Tibial nerve (tissue), 4 donors: ENCODE measurements at regions not wholly inside any gene's neighbourhood (a gene's known extent, or its start where the extent isn't known, plus 50 kb on each side); places are given as distances from the start of the nearest gene placed in this dataset.

Experiments used
- DNase-seq, 2 donors: peaks; one replicate each; pipeline ENCODE4 v3.0.0-alpha.2; 2019; ENCODE audit warnings: low spot score in 2 of 2
- H3K27ac ChIP-seq, 4 donors: fragments of 200-600 bp; sonication (generic) in 3 of 4; one replicate each; pipeline ENCODE4 v1.5.1; 2017 to 2019; ENCODE audit warnings: mild to moderate bottlenecking in 1 of 4
- H3K27me3 ChIP-seq, 2 donors: fragments of 200-600 bp; sonication (generic) in 1 of 2; one replicate each; pipeline versions ENCODE4 v1.5.1 to v1.6.0; 2017 to 2019
- H3K36me3 ChIP-seq, 3 donors: fragments of 200-600 bp; sonication (generic); one replicate each; pipeline ENCODE4 v1.5.1; 2018 to 2019
- H3K4me1 ChIP-seq, 4 donors: fragments of 200-600 bp; sonication (generic) in 3 of 4; one replicate each; pipeline ENCODE4 v1.5.1; 2017 to 2019
- H3K4me3 ChIP-seq, 4 donors: fragments of 200-600 bp; sonication (generic) in 3 of 4; one replicate each; pipeline ENCODE4 v1.5.1; 2017 to 2019; ENCODE audit warnings: mild to moderate bottlenecking in 1 of 4, moderate library complexity in 1 of 4
- H3K9me3 ChIP-seq, 4 donors: fragments of 200-600 bp; sonication (generic) in 3 of 4; one replicate each; pipeline ENCODE4 v1.5.1; 2017 to 2019
- CTCF ChIP-seq, 5 experiments: fragments of 200-600 bp in 3 of 5; fragments of 450-650 bp in 2 of 5; sonication (generic) in 3 of 5; IDR thresholded peaks; one replicate each; pipeline ENCODE4 v1.5.1; 2016 to 2019; ENCODE audit warnings: antibody characterized with exemption in 5 of 5, mild to moderate bottlenecking in 3 of 5, moderate library complexity in 2 of 5
- EP300 ChIP-seq, 2 donors: sonication (generic); formaldehyde crosslinking; IDR thresholded peaks; one replicate each; pipeline ENCODE4 v1.6.1; 2017; ENCODE audit warnings: antibody characterized with exemption in 2 of 2, mild to moderate bottlenecking in 1 of 2
- POLR2A ChIP-seq, 2 donors: fragments of 450-650 bp; IDR thresholded peaks; one replicate each; pipeline ENCODE4 v1.6.1; 2017; ENCODE audit warnings: antibody characterized with exemption in 2 of 2, mild to moderate bottlenecking in 2 of 2, moderate library complexity in 2 of 2
- WGBS, 2 donors: methylation state at CpG; one replicate each; pipeline ENCODE4 v1.1.5; 2018; 5-methylcytosine and 5-hydroxymethylcytosine counted together

GRCh38 chr13:74452881-74453280, 318.7 kb upstream of the KLF12 start:
- H3K36me3 ChIP-seq: no peaks in the 10 kb centered on the region
- no peak for TF ChIP-seq CTCF (IDR thresholded peaks at IDR 0.05)
- no peak for TF ChIP-seq EP300 (IDR thresholded peaks at IDR 0.05)
- TF ChIP-seq POLR2A (IDR thresholded peaks at IDR 0.05): no peak
- peaks cover 0 to 18% (median 0%) of the 10 kb centered on the region in 4 donors for H3K4me1 ChIP-seq
- 82 to 88% methylated on average over 2 of the region's 2 CpGs for WGBS, 2 donors
- H3K4me3 ChIP-seq: no peak overlapping the region
- no peaks in the 10 kb centered on the region for H3K27me3 ChIP-seq
- H3K27ac ChIP-seq: no peak overlapping the region
- no peak for DNase-seq
- no peaks in the 10 kb centered on the region for H3K9me3 ChIP-seq

GRCh38 chr13:74452176-74452575, 318.0 kb upstream of the KLF12 start:
- no peak overlapping the region for H3K4me3 ChIP-seq
- no peak for DNase-seq
- TF ChIP-seq EP300 (IDR thresholded peaks at IDR 0.05) (no peak), CTCF (IDR thresholded peaks at IDR 0.05) (no peak), POLR2A (IDR thresholded peaks at IDR 0.05) (no peak)
- whole genome bisulfite sequencing, 2 donors: 47 to 57% methylated on average over 2 of the region's 2 CpGs
- H3K27ac ChIP-seq: no peak overlapping the region
- H3K4me1 ChIP-seq: peaks cover 0 to 18% (median 0%) of the 10 kb centered on the region in 4 donors
- no peaks in the 10 kb centered on the region for H3K27me3 ChIP-seq
- no peaks in the 10 kb centered on the region for H3K36me3 ChIP-seq
- no peaks in the 10 kb centered on the region for H3K9me3 ChIP-seq

GRCh38 chr13:74450964-74451363, 316.8 kb upstream of the KLF12 start:
- 26 to 32% methylated on average over 3 of the region's 3 CpGs for WGBS, 2 donors
- TF ChIP-seq POLR2A (IDR thresholded peaks at IDR 0.05) (no peak), EP300 (IDR thresholded peaks at IDR 0.05) (no peak), CTCF (IDR thresholded peaks at IDR 0.05) (no peak)
- Histone ChIP-seq H3K4me3 (no peak overlapping the region), H3K4me1 (peaks cover 0 to 18% (median 0%) of the 10 kb centered on the region in 4 donors), H3K27ac (no peak overlapping the region), H3K9me3 (no peaks in the 10 kb centered on the region), H3K27me3 (no peaks in the 10 kb centered on the region), H3K36me3 (no peaks in the 10 kb centered on the region)
- DNase-seq: no peak

GRCh38 chr13:74450525-74450845, 316.3 kb upstream of the KLF12 start:
- 87 to 92% methylated on average over 3 of the region's 3 CpGs for WGBS, 2 donors
- peaks cover 0 to 18% (median 0%) of the 10 kb centered on the region in 4 donors for H3K4me1 ChIP-seq
- H3K9me3 ChIP-seq: no peaks in the 10 kb centered on the region
- H3K27ac ChIP-seq: no peak overlapping the region
- H3K4me3 ChIP-seq: no peak overlapping the region
- DNase-seq: no peak
- H3K27me3 ChIP-seq: no peaks in the 10 kb centered on the region
- TF ChIP-seq CTCF (IDR thresholded peaks at IDR 0.05) (no peak), EP300 (IDR thresholded peaks at IDR 0.05) (no peak), POLR2A (IDR thresholded peaks at IDR 0.05) (no peak)
- no peaks in the 10 kb centered on the region for H3K36me3 ChIP-seq

- TF ChIP-seq EP300 (IDR thresholded peaks at IDR 0.05) (no peak), CTCF (IDR thresholded peaks at IDR 0.05) (no peak), POLR2A (IDR thresholded peaks at IDR 0.05) (no peak)
- H3K36me3 ChIP-seq: no peaks in the 10 kb centered on the region
- peaks cover 0 to 18% (median 0%) of the 10 kb centered on the region in 4 donors for H3K4me1 ChIP-seq
- H3K4me3 ChIP-seq: no peak overlapping the region
- H3K27me3 ChIP-seq: no peaks in the 10 kb centered on the region
- no peak overlapping the region for H3K27ac ChIP-seq
- no peaks in the 10 kb centered on the region for H3K9me3 ChIP-seq
- no peak for DNase-seq
- 61 to 68% methylated on average over 2 of the region's 2 CpGs for WGBS, 2 donors
Measured at GRCh38 chr13:74449811-74450524, 315.8 kb upstream of the KLF12 start.
